ENCODE measurements at regions not wholly inside any gene's neighbourhood (a gene's known extent, or its start where the extent isn't known, plus 50 kb on each side); places are given as distances from the start of the nearest gene placed in this dataset.
"Not testable (repeated sequence)": the region's sequence is repeated elsewhere in the genome, so short reads cannot be mapped to it uniquely, and the experiment has no call there.

- DNase-seq (ENCODE audit: low spot score) = no peak
These were observed 53.1 kb downstream of the GGTLC2 start for GRCh38 chr22:22697377-22698117.

DNA sequence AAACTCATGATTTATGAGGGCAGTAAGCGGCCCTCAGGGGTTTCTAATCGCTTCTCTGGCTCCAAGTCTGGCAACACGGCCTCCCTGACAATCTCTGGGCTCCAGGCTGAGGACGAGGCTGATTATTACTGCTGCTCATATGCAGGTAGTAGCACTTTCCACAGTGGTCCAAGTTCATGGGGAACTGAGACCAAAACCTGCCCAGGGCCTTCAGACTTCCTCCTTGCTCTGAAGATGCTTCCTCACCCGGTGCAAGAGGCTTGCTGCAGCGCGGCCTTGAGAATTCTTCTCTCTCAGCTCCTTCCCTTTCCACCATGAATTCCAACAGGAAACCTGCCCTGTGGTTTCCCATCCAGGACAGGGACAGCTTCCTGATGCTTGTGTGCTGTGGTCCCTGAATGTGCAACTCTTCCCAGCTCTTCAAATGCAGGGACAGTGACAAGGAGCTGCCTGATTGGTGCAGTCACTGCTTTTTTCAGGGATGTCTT, 53.9 kb downstream of the GGTLC2 start:
- no peak for DNase-seq (ENCODE audit: low spot score)

DNA sequence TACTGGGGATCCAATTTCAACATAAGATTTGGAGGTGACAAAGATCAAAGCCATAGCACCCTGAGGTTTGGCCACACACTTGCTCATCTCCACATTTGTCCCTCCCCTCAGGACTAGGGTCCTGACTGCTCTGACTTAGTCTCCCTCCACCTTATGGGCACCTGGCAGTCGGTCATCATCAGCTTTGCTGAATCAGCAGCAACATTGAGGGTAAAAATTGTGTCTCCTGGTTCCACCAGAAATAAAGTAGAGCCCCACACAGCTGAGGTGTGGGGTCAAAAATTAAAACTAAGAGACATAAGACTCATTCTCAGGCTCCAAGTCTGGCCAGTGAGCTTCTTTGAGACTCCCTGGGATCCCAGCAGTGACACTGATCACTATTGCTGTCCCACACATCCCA, 56.2 kb downstream of the GGTLC2 start:
- DNase-seq (ENCODE audit: low spot score) = no peak

DNA sequence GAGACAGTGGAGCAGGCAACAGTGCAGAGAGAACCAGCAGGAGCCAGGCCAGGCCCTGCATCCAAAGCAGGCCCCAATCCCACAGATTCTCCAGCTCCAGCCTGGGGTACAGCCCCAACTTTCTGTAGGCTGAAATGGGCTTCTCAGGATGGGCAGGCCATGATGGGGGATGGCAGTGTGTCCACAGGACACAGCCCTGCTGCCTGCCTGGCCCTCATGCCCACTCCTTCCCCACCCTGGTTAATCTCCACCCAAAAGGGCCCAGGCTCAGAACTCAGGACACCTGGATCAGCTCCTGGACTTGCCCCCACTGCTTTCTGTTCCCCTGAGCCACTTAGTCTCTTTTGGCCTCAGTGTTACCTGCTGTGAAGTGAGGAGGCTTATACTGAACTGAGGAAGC, 57.1 kb downstream of the GGTLC2 start:
- DNase-seq (ENCODE audit: low spot score) = not testable (repeated sequence)

- DNase-seq (ENCODE audit: low spot score) = peak; percentile 35
These were observed 58.1 kb downstream of the GGTLC2 start for GRCh38 chr22:22702237-22703202.

DNA sequence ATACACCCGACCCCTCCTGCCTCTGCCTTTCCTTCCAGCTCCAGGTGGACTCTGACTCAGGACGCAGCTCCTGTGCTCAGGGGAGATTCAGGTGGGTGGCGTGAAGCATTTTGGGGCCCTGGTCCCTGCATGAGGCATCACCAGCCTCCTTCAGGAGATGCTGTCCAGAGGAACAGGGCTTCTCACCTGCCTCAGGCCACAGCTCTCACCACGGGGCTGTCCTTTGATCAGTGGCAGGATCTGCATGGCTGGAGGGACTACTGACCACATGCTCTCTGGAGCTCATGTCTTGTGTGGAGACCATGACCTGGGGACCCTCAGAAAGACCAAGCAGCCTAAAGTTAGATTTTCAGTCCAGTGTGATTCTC, 58.8 kb downstream of the GGTLC2 start:
- DNase-seq (ENCODE audit: low spot score) = no peak

- DNase-seq (ENCODE audit: low spot score) = no peak
These were observed 59.3 kb downstream of the GGTLC2 start for GRCh38 chr22:22703715-22704114.

GRCh38 chr22:22704156-22704946, 59.9 kb downstream of the GGTLC2 start:
- DNase-seq (ENCODE audit: low spot score) = no peak

GRCh38 chr22:22705328-22706100, 61.1 kb downstream of the GGTLC2 start:
- no peak for DNase-seq (ENCODE audit: low spot score)

- no peak for DNase-seq (ENCODE audit: low spot score)
These were observed 62.0 kb downstream of the GGTLC2 start for GRCh38 chr22:22706253-22706915.

DNA sequence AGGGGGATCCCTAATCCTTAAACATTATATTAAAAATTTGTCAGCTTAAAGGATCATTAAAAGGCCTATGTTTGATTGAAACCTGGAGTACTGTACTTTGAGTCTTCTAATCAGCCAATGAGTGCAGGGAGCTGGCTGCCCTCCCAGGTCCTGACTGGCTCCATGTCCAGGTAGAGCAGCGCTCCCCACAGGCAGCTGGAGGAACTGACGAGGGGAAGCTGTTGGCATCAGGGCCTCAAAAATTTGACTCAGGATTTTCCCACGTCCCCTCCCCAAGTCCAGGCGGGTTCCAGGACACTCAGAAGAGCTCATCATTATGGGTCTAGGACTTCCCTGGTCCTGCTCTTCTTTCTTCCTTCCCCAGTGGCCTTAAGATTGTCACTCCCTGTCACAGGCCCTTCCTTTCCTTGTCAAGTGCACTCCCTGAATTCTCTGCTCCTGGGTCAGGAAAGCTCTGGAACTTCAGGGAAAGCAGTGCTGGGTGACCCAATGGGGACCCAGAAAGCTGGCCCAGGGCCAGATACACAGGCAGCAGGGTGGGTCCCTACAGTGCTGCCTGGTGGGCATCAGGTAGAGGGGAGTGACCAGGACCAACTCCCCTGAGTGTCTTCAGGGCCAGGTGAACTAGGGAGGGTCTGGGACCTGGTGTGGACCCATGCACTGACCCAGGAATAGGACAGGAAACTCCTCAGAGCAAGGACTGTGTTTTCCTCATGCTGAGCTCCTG, 65.5 kb downstream of the GGTLC2 start:
- DNase-seq (ENCODE audit: low spot score) = peak; percentile 9

DNA sequence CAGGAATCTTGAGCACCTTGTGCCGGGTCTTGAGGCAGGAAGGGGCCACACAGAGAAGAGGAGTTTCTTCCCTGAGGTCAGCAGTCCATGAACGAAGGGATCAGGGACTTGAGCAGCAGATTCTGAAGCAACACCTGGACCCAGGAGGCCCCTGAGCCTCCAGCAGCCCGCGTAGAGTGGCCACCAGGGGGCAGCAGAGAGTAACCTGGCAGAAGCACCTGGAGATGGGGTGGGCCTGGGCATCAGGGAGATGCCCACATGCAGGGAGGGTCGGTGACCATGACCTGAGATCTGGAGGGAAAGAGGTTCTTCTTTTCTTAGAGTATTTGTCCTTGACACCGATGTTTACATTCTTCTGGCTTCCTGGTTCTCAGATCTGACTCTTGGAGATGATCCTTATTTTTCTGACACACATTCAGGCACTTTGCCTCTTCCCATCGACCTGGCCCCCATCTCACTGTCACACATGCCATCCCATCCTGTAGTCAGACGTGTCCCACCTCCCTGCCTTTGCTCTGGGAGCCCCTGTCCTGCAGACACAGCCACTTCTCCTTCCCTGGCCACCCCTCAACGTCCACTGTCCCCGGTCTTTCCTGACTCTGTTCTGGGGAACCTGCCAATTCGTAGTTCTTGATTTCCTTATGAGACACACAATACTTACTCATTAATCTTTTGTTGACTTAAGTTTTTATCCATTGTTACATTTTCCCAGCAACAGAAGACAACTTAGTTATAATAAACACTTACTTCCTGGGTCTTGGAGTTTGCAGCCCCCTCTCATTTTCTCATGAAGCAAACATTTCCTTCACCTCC, 66.5 kb downstream of the GGTLC2 start:
- peak; percentile 59 for DNase-seq (ENCODE audit: low spot score)

DNA sequence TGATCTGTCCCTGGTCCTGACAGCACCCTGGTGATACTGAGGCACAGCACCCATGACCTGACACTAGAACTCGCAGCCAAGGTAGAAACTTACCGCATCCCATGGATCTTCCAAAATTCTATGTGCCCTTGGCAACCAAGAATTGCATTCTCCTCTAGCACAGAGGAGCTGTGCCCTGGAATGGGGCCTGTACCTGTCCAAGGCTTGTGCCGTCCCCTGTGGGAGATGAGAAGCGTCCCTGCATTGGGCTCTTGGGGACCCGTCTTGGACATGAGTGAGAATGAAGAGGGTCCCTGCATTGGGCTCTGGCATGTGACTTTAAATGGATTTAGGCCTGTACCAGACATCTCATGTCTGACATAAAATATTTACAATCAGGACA, 67.1 kb downstream of the GGTLC2 start:
- DNase-seq (ENCODE audit: low spot score) = no peak

DNA sequence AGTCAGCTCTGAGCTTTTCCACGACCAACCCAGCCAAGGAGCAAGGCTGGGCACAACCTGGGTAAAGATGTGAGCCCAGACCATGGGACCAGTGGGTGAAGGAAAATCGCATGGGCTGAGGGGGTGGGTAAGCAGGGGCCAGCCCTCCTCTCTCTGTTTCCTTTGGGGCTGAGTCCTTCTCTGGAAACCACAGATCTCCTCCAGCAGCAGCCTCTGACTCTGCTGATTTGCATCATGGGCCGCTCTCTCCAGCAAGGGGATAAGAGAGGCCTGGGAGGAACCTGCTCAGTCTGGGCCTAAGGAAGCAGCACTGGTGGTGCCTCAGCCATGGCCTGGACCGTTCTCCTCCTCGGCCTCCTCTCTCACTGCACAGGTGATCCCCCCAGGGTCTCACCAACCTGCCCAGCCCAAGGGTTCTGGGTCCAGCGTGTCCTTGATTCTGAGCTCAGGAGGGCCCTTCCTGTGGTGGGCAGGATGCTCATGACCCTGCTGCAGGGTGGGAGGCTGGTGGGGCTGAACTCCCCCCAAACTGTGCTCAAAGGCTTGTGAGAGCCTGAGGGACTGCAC, 67.8 kb downstream of the GGTLC2 start:
- no peak for DNase-seq (ENCODE audit: low spot score)

DNA sequence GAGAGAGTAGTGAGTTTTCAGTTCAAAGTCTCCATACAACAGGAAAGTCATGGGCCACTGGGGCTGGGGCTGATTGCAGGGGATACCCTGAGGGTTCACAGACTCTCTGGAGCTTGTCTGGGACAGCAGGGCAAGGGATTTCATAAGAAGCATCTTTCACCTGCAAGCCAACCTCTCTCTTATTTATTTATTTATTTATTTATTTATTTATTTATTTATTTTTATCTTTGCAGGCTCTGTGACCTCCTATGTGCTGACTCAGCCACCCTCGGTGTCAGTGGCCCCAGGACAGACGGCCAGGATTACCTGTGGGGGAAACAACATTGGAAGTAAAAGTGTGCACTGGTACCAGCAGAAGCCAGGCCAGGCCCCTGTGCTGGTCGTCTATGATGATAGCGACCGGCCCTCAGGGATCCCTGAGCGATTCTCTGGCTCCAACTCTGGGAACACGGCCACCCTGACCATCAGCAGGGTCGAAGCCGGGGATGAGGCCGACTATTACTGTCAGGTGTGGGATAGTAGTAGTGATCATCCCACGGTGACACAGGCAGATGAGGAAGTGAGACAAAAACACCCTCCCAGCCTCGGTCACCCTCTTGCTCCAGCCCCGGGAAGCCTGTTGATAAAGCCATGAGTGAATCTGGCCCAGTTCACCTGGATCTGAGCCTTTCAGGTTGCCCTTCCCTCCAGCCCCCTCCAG, 68.4 kb downstream of the GGTLC2 start:
- DNase-seq (ENCODE audit: low spot score) = no peak

DNA sequence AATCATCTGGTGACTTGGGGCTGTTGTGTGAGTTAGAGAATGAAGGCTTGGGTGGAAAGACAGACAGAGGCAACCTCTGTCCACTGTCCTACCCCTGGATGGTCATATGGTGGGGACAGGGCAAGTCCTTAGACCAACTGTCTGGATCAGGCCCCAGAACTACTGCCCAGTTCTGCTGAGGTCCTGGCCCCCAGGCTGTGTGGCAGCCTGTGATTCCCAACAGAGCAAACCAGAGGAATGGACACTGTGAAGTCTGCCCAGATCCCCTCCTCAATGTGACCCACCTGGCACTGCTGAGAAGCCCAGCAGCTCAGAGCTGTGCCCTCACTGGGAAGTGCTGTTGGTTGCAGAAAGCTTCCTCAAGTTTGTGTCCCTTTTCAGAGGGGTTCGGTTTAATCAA, 69.0 kb downstream of the GGTLC2 start:
- DNase-seq (ENCODE audit: low spot score) = no peak

- DNase-seq (ENCODE audit: low spot score) = no peak
These were observed 70.4 kb downstream of the GGTLC2 start for GRCh38 chr22:22714600-22715335.

Measured in HT-29 (cell line).